Inflammatory macrophage treated with lipopolysaccharide for 4 hours (primary cell): ENCODE measurements at regions not wholly inside any gene's neighbourhood (a gene's known extent, or its start where the extent isn't known, plus 50 kb on each side); places are given as distances from the start of the nearest gene placed in this dataset.
"Not testable (repeated sequence)": the region's sequence is repeated elsewhere in the genome, so short reads cannot be mapped to it uniquely, and the experiment has no call there.

Experiments used
- DNase-seq: peaks from one replicate; pipeline ENCODE4 v3.0.0-alpha.2; 2020

- no peak for DNase-seq
These were observed 50.5 kb upstream of the ADGRG2 start for GRCh38 chrX:19172741-19173140.

- DNase-seq = peak; percentile 5
These were observed 52.2 kb upstream of the ADGRG2 start for GRCh38 chrX:19174401-19175025.

- no peak for DNase-seq
These were observed 54.8 kb upstream of the ADGRG2 start for GRCh38 chrX:19176901-19177630.

- DNase-seq = no peak
These were observed 55.5 kb upstream of the ADGRG2 start for GRCh38 chrX:19177721-19178120.

DNA sequence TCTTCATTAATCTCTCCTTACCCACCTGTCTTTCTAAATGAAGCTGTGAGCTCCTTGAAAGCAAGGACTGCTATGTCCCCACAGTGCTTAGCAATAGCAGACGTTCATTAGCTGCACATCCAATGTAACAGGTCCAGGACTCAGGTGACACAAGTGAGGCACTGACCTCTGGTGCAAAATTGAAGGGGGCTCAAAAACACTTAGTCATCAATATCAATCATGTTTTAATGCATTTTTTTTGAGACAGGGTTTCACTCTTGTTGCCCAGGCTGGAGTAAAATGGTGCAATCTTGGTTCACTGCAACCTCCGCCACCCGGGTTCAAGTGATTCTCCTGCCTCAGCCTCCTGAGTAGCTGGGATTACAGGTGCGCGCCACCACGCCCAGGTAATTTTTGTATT lies 56.1 kb upstream of the ADGRG2 start:
- DNase-seq = no peak

- DNase-seq = no peak
These were observed 57.1 kb upstream of the ADGRG2 start for GRCh38 chrX:19179389-19179788.

- no peak for DNase-seq
These were observed 59.1 kb upstream of the ADGRG2 start for GRCh38 chrX:19181345-19181744.

DNA sequence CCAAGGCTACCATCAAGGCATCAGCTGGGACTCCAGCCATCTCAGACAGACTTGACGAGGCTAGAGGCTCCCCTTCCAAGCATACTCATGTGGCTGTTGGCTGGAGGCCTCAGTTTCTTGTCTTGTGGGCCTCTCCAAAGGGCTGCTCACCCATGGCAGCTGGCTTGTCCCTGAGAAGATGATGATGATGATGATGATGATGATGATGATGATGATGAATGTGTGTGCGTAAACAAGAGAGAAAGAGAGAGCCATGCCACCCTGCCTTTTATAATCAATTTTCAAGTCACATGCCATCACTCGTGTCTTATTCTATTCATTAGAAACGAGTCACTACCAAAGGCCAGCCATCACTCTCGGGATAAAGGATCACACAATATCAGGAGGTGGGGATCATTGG lies 60.5 kb upstream of the ADGRG2 start:
- DNase-seq = no peak

GRCh38 chrX:19183761-19184477 lies 61.7 kb upstream of the ADGRG2 start:
- no peak for DNase-seq

DNA sequence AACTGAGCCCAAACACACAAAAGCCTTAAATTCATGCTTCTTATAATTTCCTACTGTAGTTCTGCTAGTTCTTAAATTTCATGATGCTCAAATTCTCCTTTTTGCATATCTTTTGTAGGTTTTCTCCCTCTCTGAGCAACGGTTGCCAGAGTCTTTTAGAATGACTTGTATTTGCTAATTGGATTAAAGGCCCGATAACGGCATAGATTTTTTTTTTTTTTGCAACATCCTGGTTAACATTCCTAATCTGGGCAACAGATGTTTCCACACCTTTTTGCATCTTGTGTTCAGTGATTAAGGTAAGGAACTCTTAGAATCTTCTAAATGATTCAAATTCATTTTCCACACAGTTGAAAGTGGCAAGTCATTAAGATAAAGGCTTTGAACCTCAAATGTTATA lies 66.3 kb upstream of the ADGRG2 start:
- DNase-seq = no peak

- no peak for DNase-seq
These were observed 68.6 kb upstream of the ADGRG2 start for GRCh38 chrX:19190902-19191301.

- DNase-seq = no peak
These were observed 71.3 kb upstream of the ADGRG2 start for GRCh38 chrX:19193565-19193964.

DNA sequence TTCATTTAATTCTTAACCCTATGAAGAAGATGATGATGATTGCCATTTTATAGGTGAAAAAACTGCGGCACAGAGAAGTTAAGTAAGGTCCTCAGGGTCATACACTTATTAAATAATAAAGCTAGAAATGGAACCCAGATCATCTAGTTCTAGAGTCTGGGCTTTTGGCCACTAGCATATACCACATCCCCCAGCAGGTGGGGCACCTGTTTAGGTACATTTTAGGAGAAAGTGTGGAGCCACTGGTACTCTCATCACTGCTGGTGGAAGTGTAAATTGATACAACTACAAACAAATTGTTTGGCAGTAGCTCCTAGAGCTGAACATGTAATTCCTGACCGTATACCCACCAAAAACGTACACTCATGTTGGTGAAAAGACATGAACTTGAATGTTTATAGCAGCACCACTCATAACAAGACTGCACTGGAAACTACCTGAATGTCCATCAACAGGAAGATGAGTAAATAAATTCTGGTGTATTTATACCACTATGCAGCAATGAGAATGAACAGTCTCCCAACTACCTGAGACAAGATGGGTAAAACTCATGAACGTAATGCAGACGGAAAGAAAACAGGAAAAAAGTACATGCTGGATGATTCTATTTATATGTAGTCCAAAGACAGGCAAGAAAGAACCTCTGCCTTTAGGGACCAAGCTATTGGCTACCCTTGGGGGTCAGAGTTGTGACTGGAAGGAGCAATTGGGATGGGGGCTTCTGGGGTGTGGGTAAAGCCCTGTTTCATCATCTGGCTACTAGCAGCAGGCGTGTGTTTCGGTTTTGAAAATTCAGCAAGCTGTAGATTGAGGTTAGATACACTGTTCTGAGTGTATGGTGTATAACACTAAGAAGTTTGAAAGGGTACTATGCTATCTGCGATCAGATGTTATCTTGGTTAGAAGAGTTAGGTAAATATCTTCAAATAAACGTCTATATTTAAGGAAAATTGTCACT lies 72.3 kb upstream of the ADGRG2 start:
- DNase-seq = no peak

GRCh38 chrX:19195243-19195610 lies 73.0 kb upstream of the ADGRG2 start:
- DNase-seq = no peak

DNA sequence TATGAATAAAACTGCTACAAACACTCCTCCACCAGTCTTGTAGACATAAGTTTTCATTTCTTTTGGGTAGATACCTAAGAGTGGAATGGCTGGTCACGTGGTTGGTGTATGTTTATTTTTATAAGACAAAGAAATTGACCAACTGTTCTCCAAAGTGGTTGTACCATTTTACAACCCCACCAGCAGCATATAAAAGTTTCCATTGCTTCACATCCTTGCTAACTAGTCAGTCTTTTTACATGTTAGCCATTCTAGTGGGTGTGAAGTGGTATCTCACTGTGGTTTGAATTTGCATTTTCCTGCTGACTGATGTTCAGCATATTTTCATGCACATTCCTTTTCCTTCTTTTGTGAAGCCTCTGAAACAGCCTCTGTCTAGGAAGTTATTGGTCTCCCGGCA lies 76.2 kb upstream of the ADGRG2 start:
- DNase-seq = no peak

DNA sequence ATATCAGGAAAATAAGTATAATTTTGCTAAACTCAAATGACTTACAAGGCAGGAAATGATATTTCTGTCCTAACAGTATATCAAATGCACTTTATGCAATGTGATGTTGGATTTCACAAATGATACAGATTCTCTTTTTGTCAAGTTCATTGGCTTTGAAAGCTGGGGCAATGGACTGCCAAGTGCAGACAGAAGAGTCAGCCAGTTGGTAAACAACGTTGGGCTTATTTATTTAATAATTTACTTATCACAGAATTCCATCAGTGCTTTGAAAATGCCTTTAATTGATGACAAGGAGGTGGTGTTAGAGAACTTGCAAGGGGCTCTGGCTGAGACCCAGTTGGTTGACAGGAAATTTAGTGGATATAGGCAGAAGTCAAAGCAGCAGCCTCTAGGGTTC lies 79.9 kb upstream of the ADGRG2 start:
- DNase-seq = no peak

DNA sequence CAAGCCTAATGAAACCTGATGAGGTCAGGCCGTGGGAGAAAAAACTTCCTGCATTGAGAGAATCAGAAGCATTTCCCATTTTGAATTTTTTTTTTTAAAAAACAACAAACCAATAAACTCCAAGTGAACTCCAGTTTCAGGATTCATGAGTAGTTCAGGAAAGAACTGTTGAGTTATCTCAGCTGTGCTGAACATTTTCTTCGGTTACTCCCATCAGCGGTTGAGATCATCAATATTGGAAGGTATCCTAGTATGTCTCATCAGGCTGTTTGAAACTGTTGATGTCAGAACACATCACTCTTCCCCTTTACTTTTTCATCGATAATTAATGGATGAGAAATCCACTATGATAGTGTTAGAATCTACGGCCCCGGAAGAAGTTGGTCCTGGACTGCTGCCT lies 82.4 kb upstream of the ADGRG2 start:
- DNase-seq = no peak

GRCh38 chrX:19212037-19212436 lies 89.8 kb upstream of the ADGRG2 start:
- no peak for DNase-seq

GRCh38 chrX:19213610-19214152 lies 91.4 kb upstream of the ADGRG2 start:
- DNase-seq = no peak

DNA sequence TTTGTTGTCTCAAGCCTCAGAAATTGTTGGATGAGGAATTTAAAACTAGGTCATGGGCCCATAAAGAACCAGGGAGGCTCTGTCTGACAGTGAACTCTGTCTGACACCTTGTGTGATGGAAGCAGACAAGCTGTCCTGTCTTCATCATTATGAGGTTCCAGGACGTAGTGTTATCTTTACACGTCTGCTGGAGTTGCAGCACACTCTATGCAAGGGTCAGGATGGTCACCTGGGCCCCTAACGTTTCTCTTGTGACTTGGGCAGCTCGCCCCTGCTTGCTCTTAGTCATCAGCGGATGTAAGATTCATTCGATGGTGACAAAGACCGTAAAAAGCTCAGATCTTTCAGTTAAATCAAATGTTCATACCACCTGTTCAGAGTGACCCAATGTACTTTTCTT lies 92.0 kb upstream of the ADGRG2 start:
- no peak for DNase-seq

DNA sequence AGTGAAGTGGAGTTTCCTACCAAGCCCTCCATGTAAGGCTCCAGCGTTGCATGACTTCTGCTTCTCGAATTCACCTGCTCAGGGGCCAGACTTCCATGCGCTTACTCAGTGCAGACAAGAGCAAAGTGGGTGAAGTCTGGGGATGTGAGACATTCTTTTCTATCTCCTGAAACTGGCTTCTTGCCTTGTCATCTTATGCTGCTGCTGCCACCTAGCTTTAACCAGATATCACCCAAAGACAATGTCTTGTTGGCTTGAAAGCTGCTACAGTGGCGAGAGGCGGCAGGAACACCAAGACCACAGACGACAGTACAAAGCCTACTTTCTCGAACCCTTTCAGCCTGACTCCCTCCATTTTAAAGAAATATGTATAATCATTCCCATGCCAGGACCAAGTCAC lies 103.6 kb upstream of the ADGRG2 start:
- DNase-seq = no peak

DNA sequence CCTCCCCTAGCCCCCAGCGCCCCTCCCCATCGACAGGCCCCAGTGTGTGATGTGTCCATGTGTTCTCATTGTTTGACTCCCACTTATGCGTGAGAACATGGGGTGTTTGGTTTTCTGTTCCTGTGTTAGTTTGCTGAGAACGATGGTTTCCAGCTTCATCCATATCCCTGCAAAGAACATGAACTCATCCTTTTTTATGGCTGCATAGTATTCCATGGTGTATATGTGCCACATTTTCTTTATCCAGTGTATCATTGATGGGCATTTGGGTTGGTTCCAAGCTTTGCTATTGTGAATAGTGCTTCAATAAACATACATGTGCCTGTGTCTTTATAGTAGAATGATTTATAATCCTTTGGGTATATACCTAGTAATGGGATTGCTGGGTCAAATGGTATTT lies 107.6 kb upstream of the ADGRG2 start:
- DNase-seq = not testable (repeated sequence)

DNA sequence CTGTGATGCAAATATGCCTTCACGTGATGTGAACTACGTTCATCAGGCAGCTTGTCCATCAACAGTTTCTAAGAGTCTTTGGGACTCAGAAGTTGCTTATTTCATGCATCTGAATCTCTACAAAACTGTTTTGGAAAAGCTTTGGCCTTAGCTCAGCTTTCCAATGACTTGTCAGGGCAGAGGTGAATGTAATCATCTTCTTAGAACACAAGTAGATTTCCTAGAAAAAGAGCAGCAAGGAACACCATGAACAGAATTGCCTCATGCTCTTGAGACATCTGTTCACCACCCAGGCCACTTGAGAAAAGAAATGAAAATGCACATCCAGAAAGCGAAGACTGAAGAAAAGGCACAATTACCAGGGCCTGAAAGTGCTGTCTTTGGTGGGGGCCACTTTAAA lies 105.8 kb upstream of the PDHA1 start:
- no peak for DNase-seq
